DND-41 (cell line): ENCODE measurements at regions not wholly inside any gene's neighbourhood (a gene's known extent, or its start where the extent isn't known, plus 50 kb on each side); places are given as distances from the start of the nearest gene placed in this dataset.
"Not testable (repeated sequence)": the region's sequence is repeated elsewhere in the genome, so short reads cannot be mapped to it uniquely, and the experiment has no call there.

Source experiments
- EZH2 ChIP-seq: IDR thresholded peaks from 3 replicates; pipeline ENCODE4 v1.6.1; 2012; ENCODE audit warnings: borderline replicate concordance, low read depth, mild to moderate bottlenecking, moderate library complexity, low read length, inconsistent platforms; ENCODE audit not compliant: severe bottlenecking
- TF ChIP-seq, protein P1 (sequence below): IDR thresholded peaks from 2 replicates; pipeline ENCODE4 v1.5.1; 2012; ENCODE audit warnings: borderline replicate concordance, low read length, moderate library complexity, mild to moderate bottlenecking; ENCODE audit not compliant: poor library complexity, severe bottlenecking; ENCODE audit errors: extremely low read depth

DNA sequence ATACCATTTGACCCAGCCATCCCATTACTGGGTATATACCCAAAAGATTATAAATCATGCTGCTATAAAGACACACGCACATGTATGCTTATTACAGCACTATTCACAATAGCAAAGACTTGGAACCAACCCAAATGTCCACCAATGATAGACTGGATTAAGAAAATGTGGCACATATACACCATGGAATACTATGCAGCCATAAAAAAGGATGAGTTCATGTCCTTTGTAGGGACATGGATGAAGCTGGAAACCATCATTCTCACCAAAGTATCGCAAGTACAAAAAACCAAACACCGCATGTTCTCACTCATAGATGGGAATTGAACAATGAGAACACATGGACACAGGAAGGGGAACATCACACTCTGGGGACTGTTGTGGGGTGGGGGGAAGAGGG lies 81.7 kb upstream of the GPC3 start:
- TF ChIP-seq, protein P1, sequence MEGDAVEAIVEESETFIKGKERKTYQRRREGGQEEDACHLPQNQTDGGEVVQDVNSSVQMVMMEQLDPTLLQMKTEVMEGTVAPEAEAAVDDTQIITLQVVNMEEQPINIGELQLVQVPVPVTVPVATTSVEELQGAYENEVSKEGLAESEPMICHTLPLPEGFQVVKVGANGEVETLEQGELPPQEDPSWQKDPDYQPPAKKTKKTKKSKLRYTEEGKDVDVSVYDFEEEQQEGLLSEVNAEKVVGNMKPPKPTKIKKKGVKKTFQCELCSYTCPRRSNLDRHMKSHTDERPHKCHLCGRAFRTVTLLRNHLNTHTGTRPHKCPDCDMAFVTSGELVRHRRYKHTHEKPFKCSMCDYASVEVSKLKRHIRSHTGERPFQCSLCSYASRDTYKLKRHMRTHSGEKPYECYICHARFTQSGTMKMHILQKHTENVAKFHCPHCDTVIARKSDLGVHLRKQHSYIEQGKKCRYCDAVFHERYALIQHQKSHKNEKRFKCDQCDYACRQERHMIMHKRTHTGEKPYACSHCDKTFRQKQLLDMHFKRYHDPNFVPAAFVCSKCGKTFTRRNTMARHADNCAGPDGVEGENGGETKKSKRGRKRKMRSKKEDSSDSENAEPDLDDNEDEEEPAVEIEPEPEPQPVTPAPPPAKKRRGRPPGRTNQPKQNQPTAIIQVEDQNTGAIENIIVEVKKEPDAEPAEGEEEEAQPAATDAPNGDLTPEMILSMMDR: not testable (repeated sequence)
- not testable (repeated sequence) for TF ChIP-seq EZH2
